Fibroblast of skin of right biceps (primary cell): ENCODE measurements at regions not wholly inside any gene's neighbourhood (a gene's known extent, or its start where the extent isn't known, plus 50 kb on each side); places are given as distances from the start of the nearest gene placed in this dataset.
"Not testable (repeated sequence)": the region's sequence is repeated elsewhere in the genome, so short reads cannot be mapped to it uniquely, and the experiment has no call there.

Experiments
- DNase-seq: peaks from one replicate; pipeline ENCODE4 v3.0.0-alpha.2; 2013

DNA sequence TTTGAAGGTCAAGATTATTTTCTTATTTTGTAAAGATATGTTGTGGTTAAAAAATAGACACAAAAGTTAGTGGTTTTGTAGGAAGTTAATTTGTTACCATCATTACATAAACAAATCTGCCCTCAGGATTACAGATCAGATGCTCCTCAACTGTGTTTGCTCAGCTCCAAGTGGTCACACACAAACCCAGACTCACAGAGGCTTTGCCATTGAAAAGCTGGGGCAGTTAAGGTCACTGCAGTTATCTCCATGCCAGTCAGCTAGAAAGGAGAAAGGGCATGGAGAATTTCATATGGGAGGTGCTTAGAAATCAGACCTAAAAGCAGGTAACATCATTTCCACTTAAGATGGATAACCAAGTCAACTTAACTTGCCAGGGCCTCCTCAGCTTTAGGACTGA lies 825.7 kb upstream of the GBE1 start:
- DNase-seq = no peak

DNA sequence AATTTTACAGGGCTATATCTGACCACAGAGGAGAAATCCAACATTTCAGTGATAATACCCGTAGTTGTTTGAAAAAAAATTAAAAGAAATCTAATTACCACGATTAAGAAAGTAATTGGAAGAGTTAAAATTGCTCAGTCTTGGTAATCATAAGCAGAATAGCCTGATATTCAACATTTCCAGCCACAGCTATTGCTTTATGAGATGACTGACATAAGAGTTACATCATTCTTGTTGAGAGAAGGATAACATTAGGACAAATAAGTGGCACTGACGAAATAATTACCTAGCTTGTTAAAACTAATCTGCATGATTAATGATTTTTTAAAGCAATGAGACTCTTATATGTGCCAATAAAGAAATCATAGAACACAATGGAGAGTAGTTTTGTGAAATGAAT lies 825.0 kb upstream of the GBE1 start:
- DNase-seq = no peak

DNA sequence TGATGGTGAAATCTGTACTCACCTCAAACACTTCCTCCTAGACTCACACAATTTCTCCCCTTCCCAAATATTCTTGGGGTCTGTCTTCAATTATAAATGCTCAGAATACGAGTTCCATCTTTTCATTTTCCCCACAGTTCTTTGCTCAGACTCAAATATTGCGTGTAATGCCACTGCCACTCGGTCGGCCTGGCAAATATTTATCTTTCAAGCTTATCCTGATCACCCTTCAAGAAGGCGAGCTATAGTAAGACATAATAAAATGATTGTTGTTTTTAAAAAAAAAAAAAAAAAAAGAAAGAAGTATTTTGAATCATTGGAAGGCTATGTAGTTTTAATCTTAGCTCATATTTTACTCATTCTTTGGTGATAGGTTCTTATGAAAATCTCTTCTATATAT lies 824.6 kb upstream of the GBE1 start:
- not testable (repeated sequence) for DNase-seq

DNA sequence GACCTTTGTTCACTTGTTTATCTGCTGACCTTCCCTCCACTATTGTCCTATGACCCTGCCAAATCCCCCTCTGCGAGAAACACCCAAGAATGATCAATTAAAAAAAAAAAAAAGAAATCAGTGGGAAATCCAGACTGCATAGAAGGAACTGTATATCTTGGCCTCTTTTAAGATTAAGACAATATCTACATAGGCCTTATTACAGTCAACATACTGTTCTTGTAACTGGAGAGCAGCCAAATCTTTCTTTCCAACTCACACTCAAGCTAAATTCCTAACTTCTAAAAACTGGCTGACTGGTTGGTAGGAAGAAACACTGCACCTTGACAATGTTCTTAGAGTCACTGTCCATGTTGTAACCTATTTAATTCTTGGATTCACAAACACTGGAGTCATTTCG lies 824.1 kb upstream of the GBE1 start:
- not testable (repeated sequence) for DNase-seq

DNA sequence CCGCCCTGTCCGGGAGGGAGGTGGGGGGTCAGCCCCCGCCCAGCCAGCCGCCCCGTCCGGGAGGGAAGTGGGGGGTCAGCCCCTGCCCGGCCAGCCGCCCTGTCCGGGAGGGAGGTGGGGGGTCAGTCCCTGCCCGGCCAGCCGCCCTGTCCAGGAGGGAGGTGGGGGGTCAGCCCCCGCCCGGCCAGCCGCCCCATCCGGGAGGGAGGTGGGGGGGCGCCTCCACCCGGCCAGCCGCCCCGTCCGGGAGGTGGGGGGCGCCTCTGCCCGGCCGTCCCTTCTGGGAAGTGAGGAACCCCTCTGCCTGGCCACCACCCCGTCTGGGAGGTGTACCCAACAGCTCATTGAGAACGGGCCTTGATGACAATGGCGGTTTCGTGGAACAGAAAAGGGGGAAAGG lies 823.4 kb upstream of the GBE1 start:
- not testable (repeated sequence) for DNase-seq

DNA sequence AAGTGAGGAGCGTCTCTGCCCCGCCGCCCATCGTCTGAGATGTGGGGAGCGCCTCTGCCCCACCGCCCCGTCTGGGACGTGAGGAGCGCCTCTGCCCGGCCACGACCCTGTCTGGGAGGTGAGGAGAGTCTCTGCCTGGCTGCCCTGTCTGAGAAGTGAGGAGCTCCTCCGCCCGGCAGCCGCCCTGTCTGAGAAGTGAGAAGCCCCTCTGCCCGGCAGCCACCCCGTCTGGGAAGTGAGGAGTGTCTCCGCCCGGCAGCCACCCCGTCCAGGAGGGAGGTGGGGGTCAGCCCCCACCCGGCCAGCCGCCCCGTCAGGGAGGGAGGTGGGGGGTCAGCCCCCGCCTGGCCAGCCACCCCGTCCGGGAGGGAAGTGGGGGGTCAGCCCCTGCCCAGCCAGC lies 823.0 kb upstream of the GBE1 start:
- not testable (repeated sequence) for DNase-seq

DNA sequence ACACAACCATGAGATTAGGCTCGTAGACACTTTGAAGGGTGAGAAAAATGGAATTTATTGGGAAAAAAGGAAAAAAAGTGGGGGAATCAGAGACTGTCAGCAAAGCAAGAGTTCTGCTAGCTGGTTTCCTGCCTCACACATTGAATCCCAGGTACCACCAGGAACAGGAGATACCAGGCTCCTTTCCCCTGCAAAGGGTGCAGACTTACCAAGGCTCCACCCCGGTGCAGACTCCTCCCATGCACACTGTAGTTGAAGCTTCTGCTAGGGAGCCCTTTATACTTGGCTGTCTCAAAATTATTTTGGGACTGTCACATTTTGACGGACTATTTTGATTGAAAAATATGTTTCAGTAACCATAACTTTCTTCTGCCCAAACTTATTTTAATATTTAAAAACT lies 819.9 kb upstream of the GBE1 start:
- DNase-seq = no peak

DNA sequence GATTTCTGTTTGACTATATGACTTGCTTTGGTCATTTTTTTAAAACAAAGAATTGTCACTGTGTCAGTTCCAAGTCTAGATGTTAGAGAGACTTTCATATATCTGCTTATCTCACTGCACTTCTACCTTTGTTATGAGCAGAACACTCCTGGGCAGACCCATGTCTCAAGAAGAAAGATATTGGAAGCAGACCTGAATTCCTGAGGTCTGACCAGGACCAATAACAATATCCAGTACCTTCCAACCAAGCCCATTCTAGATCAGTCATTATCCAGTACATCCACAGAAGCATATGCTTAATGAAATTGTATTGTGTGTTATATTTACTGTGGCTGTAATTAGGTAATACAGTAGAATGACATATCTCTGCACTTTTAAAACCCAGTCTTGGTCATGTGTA lies 811.3 kb upstream of the GBE1 start:
- DNase-seq = no peak

DNA sequence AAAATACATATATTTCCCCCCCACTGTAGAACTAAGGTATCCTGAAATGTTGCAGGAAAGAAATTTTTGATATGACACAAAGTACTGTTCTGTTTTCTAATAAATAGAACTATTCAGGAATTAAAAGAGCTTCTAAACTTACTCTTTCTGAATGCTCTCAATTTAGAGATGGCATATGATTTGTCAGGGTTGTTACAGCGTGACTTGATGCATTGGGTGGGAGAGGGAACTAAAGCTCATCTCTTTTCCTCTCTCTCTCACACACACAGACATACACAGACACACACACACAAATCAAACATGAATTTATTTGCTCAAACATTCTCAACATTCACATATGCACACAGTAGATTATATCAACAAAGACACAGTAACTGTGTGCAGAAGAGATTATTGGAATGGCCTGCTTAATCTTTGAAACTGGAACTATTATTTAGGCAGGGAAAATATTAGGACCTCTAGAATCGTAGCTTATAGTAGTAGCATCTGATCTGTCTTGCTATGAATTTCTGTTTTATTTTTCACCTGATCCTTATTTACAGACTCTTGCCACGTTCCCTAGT lies 807.4 kb upstream of the GBE1 start:
- no peak for DNase-seq

DNA sequence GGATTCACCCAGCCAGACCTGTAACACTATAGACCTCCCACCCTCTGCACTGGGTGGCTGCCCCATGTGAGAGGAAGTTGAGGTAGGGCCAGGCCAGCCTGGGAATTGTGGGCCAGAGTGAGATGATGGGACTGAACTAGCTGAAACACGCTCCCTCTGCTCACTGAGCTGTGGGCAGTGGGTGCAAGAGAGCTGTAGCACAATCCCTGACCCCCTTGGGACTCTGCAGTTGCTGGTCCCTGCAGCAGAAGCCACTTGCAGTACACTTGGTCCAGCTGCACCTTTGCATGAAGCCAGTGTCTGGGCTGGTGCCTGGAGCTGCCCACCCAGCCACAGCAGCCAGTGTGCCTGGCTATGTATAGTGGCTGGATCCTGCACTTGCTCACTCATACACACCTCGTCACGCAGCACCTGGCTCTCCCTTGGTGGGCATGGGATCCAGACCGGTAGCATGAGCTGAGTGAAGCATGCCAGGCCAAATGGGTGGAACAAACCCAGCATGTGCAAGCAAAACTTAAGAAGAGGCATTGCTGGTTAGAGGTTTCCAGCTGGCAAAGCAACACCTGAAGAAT lies 805.7 kb upstream of the GBE1 start:
- DNase-seq = no peak

DNA sequence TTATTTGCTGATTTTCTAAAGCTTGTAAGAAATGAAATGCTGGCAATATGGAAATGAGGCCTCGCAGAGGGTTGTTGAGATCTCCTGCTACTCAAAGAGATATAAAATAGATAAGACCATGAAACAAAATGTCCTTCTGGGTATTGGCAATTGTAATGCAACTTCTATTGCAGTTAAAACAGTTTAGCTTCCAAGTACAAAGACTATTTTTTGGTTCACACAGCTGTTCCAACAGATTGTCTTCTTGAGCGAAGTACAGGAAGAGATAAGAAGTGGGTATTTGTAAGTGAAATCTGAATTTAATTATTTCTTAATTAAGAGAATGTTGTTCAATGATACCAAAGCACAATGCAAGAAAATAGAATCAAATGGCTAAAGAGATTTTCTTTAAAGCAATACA lies 801.5 kb upstream of the GBE1 start:
- no peak for DNase-seq

DNA sequence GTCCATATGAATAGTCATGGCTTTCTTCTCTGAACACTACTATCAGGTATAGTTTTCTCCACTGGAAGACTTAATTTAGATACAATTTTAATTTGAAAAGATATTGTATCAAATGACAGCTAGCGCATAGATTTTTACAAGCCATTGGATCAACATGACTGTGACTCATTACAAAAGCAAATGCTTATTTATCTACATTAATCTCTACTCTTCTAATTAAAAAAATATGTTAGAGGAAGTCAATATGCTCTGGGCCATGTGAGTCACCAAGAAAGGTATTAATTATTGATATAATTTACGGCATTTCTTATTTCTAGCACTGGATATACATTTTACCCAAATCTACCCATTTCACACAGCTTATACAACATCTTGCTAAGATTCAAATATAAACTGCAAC lies 800.3 kb upstream of the GBE1 start:
- peak; percentile 2 for DNase-seq

DNA sequence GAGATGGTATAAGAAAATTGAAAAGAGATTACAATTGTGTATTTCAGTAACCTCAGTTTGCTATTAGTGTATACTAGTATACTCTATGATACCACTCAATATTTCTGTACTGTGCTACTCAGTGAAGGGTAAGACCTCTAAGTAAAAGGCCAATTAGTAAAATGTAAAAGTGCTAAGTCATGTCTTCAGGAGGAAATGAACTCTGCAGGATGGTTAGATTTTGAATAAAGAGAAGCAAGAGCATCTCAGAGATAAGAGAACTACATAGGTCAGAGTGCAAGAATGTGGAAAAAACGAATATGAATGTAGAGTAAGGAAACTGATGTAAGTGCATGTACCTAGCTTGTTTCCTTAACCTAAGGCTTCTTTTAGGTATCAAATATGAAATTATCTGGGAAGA lies 796.6 kb upstream of the GBE1 start:
- no peak for DNase-seq

DNA sequence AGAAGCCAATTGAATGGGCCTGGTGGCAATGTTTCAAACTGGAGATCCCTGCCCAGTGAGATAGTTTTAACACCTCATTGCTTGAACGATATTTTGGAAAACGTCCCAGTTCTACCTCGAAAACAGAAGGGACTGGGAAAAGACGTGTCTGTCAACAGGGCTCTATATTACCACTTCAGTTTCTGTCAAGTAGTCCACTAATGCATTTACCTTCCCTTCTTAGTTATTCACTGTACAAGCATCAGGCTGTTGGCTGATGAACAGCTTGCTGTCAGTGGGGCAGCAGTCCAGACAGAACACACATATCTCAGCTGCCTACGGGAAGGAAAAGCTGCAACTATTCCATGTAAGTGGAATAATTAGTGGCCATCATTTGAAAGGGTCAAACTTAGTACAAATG lies 794.7 kb upstream of the GBE1 start:
- DNase-seq = no peak

DNA sequence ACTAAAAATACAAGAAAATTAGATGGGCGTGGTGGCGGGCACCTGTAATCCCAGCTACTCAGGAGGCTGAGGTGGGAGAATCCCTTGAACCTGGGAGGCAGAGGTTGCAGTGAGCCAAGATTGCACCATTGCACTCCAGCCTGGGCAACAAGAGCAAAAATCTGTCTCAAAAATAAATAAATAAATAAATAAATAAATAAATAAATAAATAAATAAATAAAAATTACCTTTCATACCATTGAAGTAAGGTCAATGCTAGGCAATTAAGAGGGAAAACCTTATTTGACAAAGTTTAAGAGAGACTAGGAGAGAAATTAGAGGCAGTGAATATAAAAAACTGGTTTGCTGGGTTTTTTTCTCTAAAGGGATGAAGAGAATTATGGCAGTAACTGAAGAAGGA lies 781.1 kb upstream of the GBE1 start:
- not testable (repeated sequence) for DNase-seq

DNA sequence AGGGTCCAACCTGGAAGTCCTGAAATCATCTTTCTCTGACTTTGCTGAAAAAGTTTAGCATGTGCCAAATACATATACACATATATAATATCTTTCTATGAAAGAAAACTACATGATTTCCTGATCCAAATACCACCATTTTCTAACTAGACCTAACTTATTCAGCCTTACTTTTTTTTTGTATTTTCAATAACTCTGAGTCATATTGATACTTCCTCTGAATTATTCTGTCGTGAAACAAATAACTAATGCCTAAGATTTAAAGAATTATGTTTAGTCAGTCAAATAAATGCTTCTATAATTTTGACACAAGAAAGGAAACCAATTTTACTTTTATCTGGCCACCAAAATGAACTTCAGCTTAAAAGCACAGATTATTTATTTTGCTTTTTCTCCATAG lies 760.2 kb upstream of the GBE1 start:
- no peak for DNase-seq

DNA sequence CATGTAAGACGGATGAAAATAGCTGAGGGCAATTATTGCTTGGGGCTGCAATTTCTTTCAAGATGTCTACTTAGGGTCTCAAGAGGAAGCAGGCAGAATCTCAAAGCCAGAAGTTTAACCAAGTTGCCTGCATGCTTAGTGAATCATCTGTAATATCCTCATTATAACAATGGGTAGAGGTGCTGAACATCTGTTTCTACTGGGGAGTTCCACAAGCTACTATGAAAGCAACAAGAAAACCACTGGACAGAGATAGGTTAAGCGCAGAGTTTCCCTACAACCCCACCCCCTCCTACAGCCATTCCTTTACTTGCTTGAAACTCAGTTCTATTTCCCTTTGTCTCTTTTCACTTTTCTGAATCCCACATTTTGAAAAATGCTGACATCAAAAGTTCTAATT lies 759.4 kb upstream of the GBE1 start:
- DNase-seq = no peak

DNA sequence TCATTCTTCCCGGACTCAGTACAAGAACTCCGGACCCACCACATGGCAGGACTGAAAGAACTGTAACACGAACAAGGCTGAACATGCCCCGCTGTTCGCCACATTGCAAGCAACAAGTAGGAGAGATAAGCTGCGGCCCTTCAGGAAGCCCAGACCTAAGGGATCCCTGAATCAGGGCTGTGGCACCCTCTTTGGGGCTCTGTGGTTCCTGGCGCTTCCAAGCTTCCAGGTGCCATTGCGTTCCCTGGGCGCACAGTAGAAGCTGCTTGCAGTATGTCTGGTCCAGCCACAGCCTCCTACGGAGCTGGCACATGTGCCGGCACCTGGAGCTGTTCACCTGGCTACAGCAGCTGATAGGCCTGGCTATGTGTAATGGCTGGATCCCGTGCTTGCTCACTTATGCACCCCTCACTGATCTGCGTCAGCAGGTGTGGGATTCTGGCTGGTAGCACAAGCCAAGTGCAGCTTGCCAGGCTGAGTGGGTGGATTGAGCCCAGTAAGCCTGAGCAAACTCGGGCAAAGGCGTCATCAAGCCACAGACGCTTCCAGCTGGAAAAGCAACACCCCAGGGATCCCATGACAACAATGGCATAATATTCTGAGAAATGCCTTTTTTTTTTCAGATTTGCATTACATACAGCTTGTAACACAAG lies 748.6 kb upstream of the GBE1 start:
- DNase-seq = no peak

DNA sequence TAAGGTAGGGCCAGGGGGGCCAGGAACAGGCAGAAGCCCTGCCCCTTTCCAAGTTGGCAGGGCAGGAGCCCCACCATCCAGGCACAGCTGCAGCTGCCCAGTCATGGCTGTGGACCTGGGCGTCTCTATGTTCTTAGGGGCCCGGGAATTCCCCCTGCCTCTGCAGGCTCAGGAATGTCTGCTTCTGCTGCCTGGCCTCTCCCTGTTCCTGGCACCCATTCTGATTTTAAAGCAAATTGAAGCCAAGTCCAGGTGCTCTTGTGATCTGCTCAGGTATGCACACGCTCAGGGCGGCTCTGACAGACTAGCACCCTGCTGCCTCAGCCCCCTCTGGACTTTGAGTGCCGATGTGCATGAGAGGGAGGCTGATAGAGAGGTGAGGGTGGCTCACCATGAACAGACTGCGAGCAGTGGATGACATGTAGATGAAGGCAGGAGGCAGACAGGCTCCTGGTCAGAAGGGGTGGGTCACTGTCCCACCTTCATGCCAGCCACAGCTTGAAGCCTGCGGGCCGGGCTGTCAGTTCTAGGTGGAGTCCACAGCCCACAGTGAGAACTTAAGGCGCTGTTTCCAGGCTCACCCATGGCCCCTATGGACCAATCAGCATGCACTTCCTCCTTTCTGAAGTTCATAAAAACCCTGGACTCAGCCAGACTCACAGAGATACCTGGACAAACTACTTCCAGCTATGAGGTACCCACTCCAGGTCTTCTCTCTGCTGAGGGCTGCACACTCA lies 747.8 kb upstream of the GBE1 start:
- no peak for DNase-seq

DNA sequence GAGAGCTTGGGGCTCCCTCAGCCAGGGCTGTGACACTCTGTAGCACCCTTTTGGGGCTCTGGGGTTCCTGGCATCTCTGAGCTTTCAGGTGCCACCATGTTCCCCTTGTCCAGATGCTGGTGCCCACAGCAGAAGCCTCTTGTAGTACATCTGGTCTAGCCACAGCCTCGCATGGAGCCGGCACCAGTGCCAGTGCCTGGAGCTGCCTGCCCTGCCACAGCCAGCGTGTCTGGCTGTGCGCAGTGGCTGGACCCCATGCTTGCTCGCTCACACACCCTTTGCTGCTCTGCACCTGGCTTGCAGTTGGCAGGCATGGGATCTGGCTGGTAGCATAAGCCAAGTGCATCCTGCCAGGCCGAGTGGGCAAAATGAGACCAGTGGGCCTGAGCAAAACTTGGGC lies 744.8 kb upstream of the GBE1 start:
- no peak for DNase-seq

DNA sequence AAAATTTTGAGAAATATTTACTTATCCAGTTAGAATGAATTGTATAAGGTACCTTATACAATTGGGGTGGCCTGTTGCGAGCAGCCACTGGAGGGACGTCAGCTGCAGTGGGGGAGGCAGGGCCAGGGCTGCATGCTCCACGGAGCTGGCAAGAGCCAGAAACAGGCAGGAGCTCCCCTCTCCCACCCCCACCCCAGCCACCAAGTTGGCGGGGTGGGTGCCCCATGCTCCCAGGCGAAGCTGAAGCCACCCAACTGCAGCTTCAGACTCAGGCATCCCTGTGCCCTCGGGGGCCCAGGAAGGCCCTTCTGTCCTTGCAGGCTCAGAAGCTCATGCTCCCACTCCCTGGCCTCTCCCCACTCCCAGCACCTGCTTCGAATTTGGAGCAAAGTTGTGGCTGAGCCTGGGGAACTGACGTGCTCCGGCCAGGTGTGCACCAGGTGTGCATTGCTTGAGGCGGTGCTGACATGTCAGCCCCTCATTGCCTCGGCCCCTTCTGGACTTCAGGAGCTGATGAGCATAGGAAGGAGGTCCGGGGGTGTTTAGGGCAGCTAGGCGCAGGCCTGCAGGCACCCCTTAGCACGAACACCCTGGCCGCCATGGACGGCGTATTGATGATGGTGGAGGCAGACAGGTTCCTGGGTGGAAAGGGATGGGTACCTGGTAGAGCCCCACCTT lies 743.8 kb upstream of the GBE1 start:
- DNase-seq = no peak

DNA sequence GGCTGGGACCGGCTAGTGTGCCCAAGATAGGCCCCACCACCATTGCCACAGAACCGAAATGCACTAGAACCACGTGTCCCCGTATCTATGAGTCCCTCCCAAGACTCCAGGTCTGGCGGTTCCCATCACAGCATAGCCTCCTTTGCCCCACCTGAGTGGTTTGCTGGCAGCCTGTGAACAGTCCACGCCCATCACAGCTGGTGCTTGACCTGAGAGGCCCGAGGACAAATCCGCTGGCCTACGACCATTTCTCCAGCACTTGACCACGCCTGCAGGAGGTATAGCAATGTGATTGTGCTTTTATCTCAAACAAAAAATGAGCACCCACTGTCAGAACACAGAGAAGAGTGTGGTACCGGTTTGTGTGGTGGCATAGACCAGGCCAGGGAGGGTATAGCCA lies 736.7 kb upstream of the GBE1 start:
- no peak for DNase-seq

DNA sequence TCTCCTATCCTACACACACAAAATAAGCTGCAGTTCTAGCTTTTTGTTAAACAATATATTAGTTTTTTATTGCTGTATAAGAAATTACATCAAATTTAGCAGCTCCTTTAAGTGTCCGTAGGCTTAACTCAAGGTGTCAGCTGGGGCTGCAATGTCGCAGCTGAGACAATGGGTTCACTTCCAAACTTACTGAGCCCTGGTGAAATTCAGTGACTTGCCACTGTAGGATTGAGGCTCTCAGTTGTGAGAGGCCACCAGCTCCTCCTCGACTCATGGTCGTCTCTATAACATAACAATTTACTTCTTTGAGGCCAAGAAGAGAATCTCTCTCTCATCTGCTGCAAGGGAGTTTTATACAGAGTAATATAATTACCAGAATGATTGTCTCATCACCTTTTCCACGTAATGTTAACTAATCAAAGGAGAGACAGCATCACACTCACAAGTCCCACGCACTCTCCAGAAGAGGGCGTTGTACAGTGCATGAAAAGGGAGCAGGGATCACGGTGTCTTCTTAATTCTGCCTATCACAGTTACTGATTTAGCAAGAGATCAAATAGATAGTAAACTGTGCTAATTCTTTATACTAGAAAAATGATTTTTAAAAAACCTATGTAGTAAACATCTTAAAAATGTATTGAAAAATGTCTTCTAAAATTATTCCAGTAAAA lies 735.6 kb upstream of the GBE1 start:
- DNase-seq = no peak
